Stimulated activated naive CD8-positive, alpha-beta T cell treated with anti-CD3 and anti-CD28 coated beads, Interleukin-15, Interleukin-2, amounts not matched to agents 100 ng/mL and 50 ng/mL, for 24 hours (primary cell): ENCODE measurements at regions not wholly inside any gene's neighbourhood (a gene's known extent, or its start where the extent isn't known, plus 50 kb on each side); places are given as distances from the start of the nearest gene placed in this dataset.

Experiments used
- H3K27ac Mint-ChIP-seq: one replicate; pipeline ENCODE4 v1.8.0; 2021; ENCODE audit warnings: mild to moderate bottlenecking, mixed read lengths
- H3K27me3 Mint-ChIP-seq: one replicate; pipeline ENCODE4 v1.8.0; 2021; ENCODE audit warnings: mixed read lengths
- H3K36me3 Mint-ChIP-seq: one replicate; pipeline ENCODE4 v1.8.0; 2021; ENCODE audit warnings: low read depth, mixed read lengths
- H3K4me1 Mint-ChIP-seq: one replicate; pipeline ENCODE4 v1.8.0; 2021; ENCODE audit warnings: low read depth, mixed read lengths
- H3K4me3 Mint-ChIP-seq: one replicate; pipeline ENCODE4 v1.8.0; 2021; ENCODE audit warnings: mild to moderate bottlenecking, mixed read lengths
- H3K9me3 Mint-ChIP-seq: one replicate; pipeline ENCODE4 v1.8.0; 2021; ENCODE audit warnings: mixed read lengths

GRCh38 chr6:167676666-167677421 lies 149.9 kb upstream of the AFDN start:
- H3K36me3 Mint-ChIP-seq: no peaks in the 10 kb centered on the region
- H3K27me3 Mint-ChIP-seq: peaks cover 62% of the 10 kb centered on the region
- H3K9me3 Mint-ChIP-seq: peaks cover 9% of the 10 kb centered on the region
- no peak overlapping the region for H3K27ac Mint-ChIP-seq
- H3K4me1 Mint-ChIP-seq: no peaks in the 10 kb centered on the region
- H3K4me3 Mint-ChIP-seq: no peak overlapping the region

- no peak overlapping the region for H3K27ac Mint-ChIP-seq
- peaks cover 67% of the 10 kb centered on the region for H3K27me3 Mint-ChIP-seq
- no peaks in the 10 kb centered on the region for H3K4me1 Mint-ChIP-seq
- peaks cover 3% of the 10 kb centered on the region for H3K9me3 Mint-ChIP-seq
- H3K36me3 Mint-ChIP-seq: no peaks in the 10 kb centered on the region
- H3K4me3 Mint-ChIP-seq: no peak overlapping the region
Observed at GRCh38 chr6:167677422-167677789, 149.3 kb upstream of the AFDN start.

DNA sequence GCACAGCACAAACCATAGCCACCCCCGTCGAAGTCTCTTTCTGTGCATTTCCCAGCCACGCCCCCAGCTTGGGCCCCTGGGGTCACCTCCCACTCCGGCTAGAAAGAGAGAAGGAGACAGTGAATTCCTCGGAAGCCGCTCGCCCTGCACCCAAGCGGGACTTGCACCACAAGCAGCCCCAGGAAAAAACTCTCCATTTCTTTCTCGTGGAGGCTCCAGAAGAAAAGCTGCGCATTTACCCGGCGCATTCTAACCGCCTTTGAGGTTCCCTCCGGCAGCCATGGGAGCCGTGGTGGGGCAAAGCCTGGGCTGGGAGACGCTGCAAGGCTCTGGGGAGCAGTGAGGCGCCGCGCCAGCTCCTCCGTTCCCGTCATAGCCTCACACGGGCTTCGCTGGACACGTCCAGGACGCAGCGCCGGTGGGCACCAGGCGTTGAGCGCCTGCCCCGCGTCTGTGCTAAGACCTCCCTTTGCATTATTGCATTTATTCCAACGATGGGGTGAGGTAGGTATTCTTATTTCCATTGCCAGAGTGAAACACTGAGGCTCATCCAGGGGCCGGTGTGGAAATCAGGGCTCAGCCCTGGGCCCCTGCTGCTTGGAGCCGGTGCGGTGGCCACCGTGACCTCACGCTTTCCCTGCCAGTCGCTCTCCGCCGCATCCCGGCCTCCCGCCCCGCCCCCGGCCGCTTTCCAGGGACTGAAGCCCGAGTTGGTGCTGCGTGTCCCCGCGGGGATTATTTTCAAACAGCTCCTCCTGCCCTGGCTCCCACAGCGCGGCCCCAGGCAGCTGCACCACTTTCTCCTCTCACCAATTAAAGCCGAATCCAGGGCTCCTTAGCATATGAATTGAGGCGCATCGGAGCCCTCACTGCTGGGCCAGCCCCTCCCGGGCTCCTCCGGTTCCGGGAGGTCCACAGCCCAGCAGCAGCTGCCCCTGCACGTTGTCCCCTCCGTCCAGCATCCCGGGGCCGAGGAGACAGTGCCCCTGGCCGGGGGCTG lies 148.3 kb upstream of the AFDN start:
- no peaks in the 10 kb centered on the region for H3K9me3 Mint-ChIP-seq
- H3K36me3 Mint-ChIP-seq: no peaks in the 10 kb centered on the region
- H3K4me1 Mint-ChIP-seq: no peaks in the 10 kb centered on the region
- peaks cover 76% of the 10 kb centered on the region for H3K27me3 Mint-ChIP-seq
- no peak overlapping the region for H3K27ac Mint-ChIP-seq
- H3K4me3 Mint-ChIP-seq: no peak overlapping the region

GRCh38 chr6:167679122-167679736 lies 147.5 kb upstream of the AFDN start:
- Mint-ChIP-seq H3K27me3 (peaks cover 84% of the 10 kb centered on the region), H3K9me3 (no peaks in the 10 kb centered on the region), H3K4me1 (no peaks in the 10 kb centered on the region), H3K27ac (no peak overlapping the region), H3K36me3 (no peaks in the 10 kb centered on the region), H3K4me3 (no peak overlapping the region)

DNA sequence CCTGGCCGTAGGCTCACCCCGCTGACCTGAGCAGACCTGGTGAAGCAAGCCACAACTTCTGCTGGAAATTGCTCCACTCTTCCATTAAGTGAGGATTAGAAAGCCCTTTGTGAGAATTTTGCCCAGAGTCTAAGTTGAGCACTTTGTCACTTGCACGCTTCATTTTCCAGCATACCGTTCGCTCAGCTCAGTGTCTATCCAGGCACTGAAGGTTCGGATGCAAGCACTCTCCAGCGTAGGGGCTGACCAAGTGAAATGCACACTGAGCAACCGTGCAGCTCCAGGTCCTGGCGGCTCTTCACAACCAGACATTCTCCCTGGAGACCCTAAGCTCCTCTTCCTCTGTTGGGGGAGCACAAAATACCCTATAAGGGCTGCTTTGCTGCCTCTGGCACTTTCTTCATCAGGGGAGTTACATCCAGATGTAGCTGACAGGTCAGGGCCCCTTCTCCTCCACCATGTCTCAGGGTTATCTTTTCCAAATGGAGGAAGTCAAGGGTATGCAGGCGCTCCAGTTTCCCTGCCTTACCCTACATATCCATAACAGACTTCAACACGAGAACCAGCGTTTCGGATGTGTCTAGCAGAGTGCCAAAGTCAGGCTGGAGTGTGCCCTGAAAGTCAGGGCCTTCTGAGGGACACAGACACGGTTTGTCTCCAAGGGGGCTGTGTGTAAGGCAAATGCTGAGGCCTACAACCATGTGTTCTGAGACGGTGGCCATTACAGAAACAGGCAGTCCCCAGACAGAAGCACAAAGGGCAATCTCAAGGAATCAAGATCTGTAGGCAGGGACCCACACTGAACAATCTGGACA lies 146.7 kb upstream of the AFDN start:
- no peak overlapping the region for H3K4me3 Mint-ChIP-seq
- no peaks in the 10 kb centered on the region for H3K4me1 Mint-ChIP-seq
- H3K36me3 Mint-ChIP-seq: no peaks in the 10 kb centered on the region
- H3K27ac Mint-ChIP-seq: no peak overlapping the region
- H3K27me3 Mint-ChIP-seq: peaks cover 88% of the 10 kb centered on the region
- no peaks in the 10 kb centered on the region for H3K9me3 Mint-ChIP-seq

GRCh38 chr6:167680605-167681149 lies 146.0 kb upstream of the AFDN start:
- Mint-ChIP-seq H3K4me1 (no peaks in the 10 kb centered on the region), H3K36me3 (no peaks in the 10 kb centered on the region), H3K27ac (no peak overlapping the region), H3K9me3 (no peaks in the 10 kb centered on the region), H3K4me3 (no peak overlapping the region), H3K27me3 (peaks cover 88% of the 10 kb centered on the region)

- peaks cover 84% of the 10 kb centered on the region for H3K27me3 Mint-ChIP-seq
- no peaks in the 10 kb centered on the region for H3K36me3 Mint-ChIP-seq
- no peak overlapping the region for H3K4me3 Mint-ChIP-seq
- H3K27ac Mint-ChIP-seq: no peak overlapping the region
- peaks cover 7% of the 10 kb centered on the region for H3K9me3 Mint-ChIP-seq
- no peaks in the 10 kb centered on the region for H3K4me1 Mint-ChIP-seq
Observed at GRCh38 chr6:167682125-167682524, 144.6 kb upstream of the AFDN start.

DNA sequence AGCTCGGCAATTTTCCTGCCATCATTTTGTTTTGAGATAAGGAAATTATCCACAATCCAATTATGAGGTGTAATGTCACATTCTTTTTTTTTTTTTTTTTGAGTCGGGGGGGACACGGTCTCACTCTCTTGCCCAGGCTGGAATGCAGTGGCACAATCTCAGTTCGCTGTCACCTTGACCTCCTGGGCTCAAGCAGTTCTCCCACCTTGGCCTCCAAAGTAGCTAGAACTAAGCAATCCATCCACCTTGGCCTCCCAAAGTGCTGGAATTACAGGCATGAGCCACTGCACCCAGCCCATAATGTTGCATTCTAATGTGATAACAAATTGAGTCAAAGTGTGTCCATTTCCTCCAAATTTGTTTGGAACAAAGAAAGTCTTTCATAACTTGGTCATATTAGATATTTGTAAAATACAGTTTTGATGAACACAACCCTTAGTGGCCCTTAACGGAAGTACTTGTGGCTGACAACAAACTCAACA lies 144.1 kb upstream of the AFDN start:
- no peaks in the 10 kb centered on the region for H3K36me3 Mint-ChIP-seq
- peaks cover 7% of the 10 kb centered on the region for H3K9me3 Mint-ChIP-seq
- peaks cover 83% of the 10 kb centered on the region for H3K27me3 Mint-ChIP-seq
- H3K4me3 Mint-ChIP-seq: no peak overlapping the region
- H3K27ac Mint-ChIP-seq: no peak overlapping the region
- no peaks in the 10 kb centered on the region for H3K4me1 Mint-ChIP-seq

DNA sequence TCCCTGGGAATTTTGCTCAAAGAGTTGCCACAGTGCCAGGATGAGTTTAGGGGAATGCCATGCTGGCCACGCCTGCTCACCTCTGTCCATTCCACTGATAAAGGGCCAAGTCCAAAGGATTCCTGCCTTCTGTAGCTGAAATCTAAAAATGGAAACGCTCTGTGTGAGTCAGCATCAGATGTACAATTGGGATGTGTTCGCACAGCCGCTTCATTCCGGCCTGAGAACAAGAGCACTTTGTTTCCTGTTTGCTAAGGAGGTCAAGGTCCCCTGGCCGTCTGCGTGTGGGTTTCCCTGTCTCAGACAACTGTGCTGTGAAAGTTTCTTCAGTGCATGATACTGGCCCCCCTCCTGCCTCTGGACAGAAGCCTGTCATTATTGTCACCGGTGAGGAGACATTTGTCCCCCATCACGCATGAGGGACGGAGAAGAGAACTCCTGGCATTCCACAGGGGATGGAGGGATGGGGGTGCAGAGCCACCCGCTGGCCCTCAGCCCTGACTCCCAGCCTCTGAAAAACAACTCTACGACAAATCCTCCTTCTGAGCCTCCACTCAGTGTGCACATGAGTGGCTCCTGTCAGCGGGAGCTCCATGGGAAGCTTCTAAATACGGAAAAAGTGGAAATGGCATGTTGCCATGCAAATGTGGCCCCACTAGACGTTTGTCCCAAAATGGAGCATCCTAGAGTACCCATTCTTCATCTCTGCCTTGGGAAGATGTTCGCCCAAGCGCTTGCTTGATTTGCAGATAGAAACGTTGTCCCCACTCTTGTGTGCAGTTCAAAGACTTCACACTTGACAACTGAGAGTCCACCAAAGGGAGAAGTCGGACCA lies 143.5 kb upstream of the AFDN start:
- H3K9me3 Mint-ChIP-seq: peaks cover 7% of the 10 kb centered on the region
- H3K36me3 Mint-ChIP-seq: no peaks in the 10 kb centered on the region
- H3K27me3 Mint-ChIP-seq: peaks cover 85% of the 10 kb centered on the region
- H3K4me3 Mint-ChIP-seq: no peak overlapping the region
- no peaks in the 10 kb centered on the region for H3K4me1 Mint-ChIP-seq
- no peak overlapping the region for H3K27ac Mint-ChIP-seq

GRCh38 chr6:167684276-167685104 lies 142.2 kb upstream of the AFDN start:
- no peak overlapping the region for H3K4me3 Mint-ChIP-seq
- no peak overlapping the region for H3K27ac Mint-ChIP-seq
- peaks cover 77% of the 10 kb centered on the region for H3K27me3 Mint-ChIP-seq
- no peaks in the 10 kb centered on the region for H3K36me3 Mint-ChIP-seq
- H3K9me3 Mint-ChIP-seq: peaks cover 7% of the 10 kb centered on the region
- H3K4me1 Mint-ChIP-seq: no peaks in the 10 kb centered on the region

DNA sequence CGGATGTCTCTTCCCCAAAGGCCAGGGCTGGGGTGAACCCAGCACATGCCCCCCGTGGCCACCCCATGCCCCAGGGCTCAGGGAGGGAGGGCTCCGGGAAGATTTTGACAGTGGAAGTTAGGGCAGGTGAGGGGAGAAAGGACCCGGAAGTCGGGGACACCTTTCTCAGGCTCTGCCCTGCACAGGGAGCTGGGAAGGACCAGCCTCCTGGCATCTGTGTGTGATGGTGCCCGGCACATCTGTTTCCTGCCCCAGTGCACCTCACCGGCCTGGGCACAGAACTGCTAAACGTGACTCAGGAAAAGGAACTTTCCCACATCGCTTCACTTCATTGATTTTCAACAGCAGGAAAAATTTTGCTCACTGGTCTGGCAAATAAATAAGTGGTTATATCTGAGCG lies 141.1 kb upstream of the AFDN start:
- peaks cover 65% of the 10 kb centered on the region for H3K27me3 Mint-ChIP-seq
- no peaks in the 10 kb centered on the region for H3K4me1 Mint-ChIP-seq
- no peaks in the 10 kb centered on the region for H3K36me3 Mint-ChIP-seq
- no peak overlapping the region for H3K4me3 Mint-ChIP-seq
- no peak overlapping the region for H3K27ac Mint-ChIP-seq
- H3K9me3 Mint-ChIP-seq: peaks cover 7% of the 10 kb centered on the region

DNA sequence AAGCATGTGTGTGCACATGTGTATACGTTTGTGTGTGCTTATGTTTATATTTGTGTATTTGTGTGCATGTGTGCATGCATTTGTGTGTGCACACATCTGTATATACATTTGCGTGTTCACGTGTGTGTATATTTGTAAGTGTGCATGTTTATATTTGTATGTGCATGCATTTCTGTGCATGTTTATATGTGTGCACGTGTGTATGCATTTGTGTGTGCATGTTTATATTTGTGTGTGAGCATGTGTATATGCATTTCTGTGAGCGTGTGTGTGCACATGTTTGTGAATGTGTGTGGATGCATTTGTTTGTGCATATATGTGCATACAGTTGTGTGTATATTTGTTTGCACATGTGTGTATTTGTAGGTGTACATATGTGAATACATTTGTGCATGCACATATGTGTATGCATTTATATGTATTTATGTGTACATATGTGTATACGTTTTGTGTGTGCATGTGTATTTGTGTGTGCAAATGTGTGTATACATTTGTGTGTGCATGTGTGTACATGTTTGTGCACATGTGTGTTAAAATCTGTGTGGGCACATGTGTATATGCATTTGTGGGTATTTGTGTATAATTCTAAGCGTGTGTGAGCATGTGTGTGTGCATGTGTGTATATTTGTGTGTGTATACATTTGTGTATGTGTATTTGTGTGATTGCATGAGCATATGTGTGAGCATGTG lies 140.4 kb upstream of the AFDN start:
- Mint-ChIP-seq H3K27me3 (peaks cover 60% of the 10 kb centered on the region), H3K9me3 (peaks cover 7% of the 10 kb centered on the region), H3K27ac (no peak overlapping the region), H3K36me3 (no peaks in the 10 kb centered on the region), H3K4me3 (no peak overlapping the region), H3K4me1 (no peaks in the 10 kb centered on the region)
